ENCODE measurements at regions not wholly inside any gene's neighbourhood (a gene's known extent, or its start where the extent isn't known, plus 50 kb on each side); places are given as distances from the start of the nearest gene placed in this dataset.

DNA sequence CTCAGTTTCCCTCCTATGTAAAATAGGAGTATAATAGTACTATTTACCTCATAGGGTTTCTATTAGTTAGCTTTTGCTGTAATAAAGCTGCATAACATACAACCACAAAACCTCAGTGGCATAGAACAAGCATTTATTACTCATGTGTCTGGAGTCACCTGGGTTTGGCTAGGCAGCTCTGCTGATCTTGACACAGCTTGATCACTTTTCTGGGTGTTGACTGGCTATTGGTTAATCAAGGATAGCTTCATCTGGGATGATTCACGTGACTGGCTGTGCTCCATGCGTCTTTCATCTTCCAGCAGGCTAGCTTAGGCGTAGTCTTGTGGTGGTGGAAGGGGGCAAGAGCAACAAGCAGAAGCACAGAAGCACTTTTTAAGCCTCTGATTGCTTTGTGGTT lies 112.6 kb downstream of the SQOR start:
- DNase-seq (ENCODE audit: low spot score), result no peak
- no peak overlapping the region; the same call in 1 of the 2 replicates for H3K27ac Mint-ChIP-seq
- peaks cover 26% of the 10 kb centered on the region for H3K4me1 Mint-ChIP-seq
- TF ChIP-seq, protein P1, sequence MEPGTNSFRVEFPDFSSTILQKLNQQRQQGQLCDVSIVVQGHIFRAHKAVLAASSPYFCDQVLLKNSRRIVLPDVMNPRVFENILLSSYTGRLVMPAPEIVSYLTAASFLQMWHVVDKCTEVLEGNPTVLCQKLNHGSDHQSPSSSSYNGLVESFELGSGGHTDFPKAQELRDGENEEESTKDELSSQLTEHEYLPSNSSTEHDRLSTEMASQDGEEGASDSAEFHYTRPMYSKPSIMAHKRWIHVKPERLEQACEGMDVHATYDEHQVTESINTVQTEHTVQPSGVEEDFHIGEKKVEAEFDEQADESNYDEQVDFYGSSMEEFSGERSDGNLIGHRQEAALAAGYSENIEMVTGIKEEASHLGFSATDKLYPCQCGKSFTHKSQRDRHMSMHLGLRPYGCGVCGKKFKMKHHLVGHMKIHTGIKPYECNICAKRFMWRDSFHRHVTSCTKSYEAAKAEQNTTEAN (CRISPR knock-in tag; IDR thresholded peaks at IDR 0.05), result no peak
- TF ChIP-seq RELA (CRISPR knock-in tag; IDR thresholded peaks at IDR 0.05; ENCODE audit: borderline replicate concordance), result no peak
- TF ChIP-seq GRHL2 (CRISPR knock-in tag; IDR thresholded peaks at IDR 0.05; ENCODE audit: insufficient replicate concordance, severe bottlenecking), result no peak
- TF ChIP-seq TEAD4 (CRISPR knock-in tag; IDR thresholded peaks at IDR 0.05), result no peak
- TF ChIP-seq, protein P2, sequence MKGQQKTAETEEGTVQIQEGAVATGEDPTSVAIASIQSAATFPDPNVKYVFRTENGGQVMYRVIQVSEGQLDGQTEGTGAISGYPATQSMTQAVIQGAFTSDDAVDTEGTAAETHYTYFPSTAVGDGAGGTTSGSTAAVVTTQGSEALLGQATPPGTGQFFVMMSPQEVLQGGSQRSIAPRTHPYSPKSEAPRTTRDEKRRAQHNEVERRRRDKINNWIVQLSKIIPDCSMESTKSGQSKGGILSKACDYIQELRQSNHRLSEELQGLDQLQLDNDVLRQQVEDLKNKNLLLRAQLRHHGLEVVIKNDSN (CRISPR knock-in tag; IDR thresholded peaks at IDR 0.05), result no peak
- TF ChIP-seq, protein P3, sequence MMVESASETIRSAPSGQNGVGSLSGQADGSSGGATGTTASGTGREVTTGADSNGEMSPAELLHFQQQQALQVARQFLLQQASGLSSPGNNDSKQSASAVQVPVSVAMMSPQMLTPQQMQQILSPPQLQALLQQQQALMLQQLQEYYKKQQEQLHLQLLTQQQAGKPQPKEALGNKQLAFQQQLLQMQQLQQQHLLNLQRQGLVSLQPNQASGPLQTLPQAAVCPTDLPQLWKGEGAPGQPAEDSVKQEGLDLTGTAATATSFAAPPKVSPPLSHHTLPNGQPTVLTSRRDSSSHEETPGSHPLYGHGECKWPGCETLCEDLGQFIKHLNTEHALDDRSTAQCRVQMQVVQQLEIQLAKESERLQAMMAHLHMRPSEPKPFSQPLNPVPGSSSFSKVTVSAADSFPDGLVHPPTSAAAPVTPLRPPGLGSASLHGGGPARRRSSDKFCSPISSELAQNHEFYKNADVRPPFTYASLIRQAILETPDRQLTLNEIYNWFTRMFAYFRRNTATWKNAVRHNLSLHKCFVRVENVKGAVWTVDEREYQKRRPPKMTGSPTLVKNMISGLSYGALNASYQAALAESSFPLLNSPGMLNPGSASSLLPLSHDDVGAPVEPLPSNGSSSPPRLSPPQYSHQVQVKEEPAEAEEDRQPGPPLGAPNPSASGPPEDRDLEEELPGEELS (CRISPR knock-in tag; IDR thresholded peaks at IDR 0.05), result no peak
- TF ChIP-seq, protein P4, sequence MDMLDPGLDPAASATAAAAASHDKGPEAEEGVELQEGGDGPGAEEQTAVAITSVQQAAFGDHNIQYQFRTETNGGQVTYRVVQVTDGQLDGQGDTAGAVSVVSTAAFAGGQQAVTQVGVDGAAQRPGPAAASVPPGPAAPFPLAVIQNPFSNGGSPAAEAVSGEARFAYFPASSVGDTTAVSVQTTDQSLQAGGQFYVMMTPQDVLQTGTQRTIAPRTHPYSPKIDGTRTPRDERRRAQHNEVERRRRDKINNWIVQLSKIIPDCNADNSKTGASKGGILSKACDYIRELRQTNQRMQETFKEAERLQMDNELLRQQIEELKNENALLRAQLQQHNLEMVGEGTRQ (CRISPR knock-in tag; IDR thresholded peaks at IDR 0.05), result no peak
- TF ChIP-seq, protein P5, sequence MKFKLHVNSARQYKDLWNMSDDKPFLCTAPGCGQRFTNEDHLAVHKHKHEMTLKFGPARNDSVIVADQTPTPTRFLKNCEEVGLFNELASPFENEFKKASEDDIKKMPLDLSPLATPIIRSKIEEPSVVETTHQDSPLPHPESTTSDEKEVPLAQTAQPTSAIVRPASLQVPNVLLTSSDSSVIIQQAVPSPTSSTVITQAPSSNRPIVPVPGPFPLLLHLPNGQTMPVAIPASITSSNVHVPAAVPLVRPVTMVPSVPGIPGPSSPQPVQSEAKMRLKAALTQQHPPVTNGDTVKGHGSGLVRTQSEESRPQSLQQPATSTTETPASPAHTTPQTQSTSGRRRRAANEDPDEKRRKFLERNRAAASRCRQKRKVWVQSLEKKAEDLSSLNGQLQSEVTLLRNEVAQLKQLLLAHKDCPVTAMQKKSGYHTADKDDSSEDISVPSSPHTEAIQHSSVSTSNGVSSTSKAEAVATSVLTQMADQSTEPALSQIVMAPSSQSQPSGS (CRISPR knock-in tag; IDR thresholded peaks at IDR 0.05; ENCODE audit: borderline replicate concordance, low read depth), result no peak
- no peak for TF ChIP-seq ZNF138 (CRISPR knock-in tag; conservative IDR thresholded peaks at IDR 0.05)
- no peak for TF ChIP-seq NFE2L1 (CRISPR knock-in tag; IDR thresholded peaks at IDR 0.05)
- TF ChIP-seq, protein P6, sequence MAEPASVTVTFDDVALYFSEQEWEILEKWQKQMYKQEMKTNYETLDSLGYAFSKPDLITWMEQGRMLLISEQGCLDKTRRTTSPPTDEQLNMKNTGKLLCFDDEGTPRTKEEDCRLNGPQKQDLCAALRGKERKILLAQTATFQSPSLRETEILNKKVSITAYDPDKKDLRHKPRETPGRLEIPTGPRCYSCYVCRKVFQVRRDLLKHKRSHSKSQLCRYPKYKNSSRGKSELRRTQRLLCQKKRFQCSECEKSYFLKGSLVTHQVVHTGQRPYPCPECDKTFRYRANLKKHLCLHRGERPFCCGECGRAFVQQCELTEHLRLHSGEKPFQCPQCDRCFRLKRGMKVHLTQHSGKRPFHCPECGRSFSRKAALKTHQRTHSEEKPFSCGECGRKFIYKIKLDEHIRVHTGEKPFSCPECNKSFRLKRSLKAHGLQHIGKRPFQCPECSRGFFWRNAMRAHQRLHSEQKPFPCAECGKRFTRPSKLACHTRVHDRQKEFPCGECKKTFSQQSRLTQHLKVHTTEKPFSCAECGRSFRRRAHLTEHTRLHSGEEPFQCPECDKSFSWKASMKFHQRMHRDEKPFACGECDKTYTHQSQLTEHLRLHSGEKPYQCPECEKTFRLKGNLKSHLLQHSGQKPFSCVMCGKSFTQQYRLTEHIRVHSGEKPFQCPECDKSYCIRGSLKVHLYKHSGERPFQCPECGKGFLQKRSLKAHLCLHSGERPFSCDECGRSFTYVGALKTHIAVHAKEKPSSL (CRISPR knock-in tag; conservative IDR thresholded peaks at IDR 0.05), result no peak
- H3K27me3 Mint-ChIP-seq (ENCODE audit: low read depth), result no peaks in the 10 kb centered on the region
- ATAC-seq, result no peak
- H3K4me3 Mint-ChIP-seq, result no peak overlapping the region
- ChIA-PET POLR2A (no interaction called here), CTCF (interaction anchor here (1.2 to 1.3 kb wide), 2 partner anchors 32 to 42 kb away, joined by 3 to 4 read pairs; no protein-coding TSS in a partner anchor)
- H3K9me3 Mint-ChIP-seq, result no peaks in the 10 kb centered on the region
- no peaks in the 10 kb centered on the region for H3K36me3 Mint-ChIP-seq

DNA sequence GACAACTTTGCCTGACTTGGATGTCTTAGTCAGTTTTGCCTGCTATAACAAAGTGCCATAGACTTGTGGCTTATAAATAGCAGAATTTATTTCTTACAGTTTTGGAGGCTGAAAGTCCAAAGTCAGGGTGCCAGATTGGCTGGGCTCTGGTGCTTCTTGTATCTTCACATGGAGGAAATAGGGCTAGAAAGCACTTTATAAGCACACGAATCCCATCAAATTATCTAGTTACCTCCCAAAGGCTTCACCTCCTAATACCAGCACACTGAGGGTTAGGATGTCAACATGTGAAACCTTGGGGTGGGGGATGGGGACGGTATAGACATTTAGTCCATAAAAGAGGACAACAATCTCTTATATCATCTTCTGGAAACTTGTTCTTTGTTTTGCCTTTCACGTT lies 116.8 kb downstream of the SQOR start:
- Mint-ChIP-seq H3K27ac (no peak overlapping the region; the same call in 1 of the 2 replicates), H3K4me1 (peaks cover 6% of the 10 kb centered on the region; the same call in 1 of the 2 replicates)
- POLR2A ChIA-PET, result no interaction called here

More for the DNA sequence above, 116.8 kb downstream of the SQOR start:
- no peaks in the 10 kb centered on the region for H3K36me3 Mint-ChIP-seq
- H3K9me3 Mint-ChIP-seq, result peaks cover 13% of the 10 kb centered on the region
- ATAC-seq (no peak), DNase-seq (ENCODE audit: low spot score) (no peak)
- CTCF ChIA-PET, result no interaction called here
- TF ChIP-seq, protein P7, sequence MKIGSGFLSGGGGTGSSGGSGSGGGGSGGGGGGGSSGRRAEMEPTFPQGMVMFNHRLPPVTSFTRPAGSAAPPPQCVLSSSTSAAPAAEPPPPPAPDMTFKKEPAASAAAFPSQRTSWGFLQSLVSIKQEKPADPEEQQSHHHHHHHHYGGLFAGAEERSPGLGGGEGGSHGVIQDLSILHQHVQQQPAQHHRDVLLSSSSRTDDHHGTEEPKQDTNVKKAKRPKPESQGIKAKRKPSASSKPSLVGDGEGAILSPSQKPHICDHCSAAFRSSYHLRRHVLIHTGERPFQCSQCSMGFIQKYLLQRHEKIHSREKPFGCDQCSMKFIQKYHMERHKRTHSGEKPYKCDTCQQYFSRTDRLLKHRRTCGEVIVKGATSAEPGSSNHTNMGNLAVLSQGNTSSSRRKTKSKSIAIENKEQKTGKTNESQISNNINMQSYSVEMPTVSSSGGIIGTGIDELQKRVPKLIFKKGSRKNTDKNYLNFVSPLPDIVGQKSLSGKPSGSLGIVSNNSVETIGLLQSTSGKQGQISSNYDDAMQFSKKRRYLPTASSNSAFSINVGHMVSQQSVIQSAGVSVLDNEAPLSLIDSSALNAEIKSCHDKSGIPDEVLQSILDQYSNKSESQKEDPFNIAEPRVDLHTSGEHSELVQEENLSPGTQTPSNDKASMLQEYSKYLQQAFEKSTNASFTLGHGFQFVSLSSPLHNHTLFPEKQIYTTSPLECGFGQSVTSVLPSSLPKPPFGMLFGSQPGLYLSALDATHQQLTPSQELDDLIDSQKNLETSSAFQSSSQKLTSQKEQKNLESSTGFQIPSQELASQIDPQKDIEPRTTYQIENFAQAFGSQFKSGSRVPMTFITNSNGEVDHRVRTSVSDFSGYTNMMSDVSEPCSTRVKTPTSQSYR (CRISPR knock-in tag; IDR thresholded peaks at IDR 0.05), result no peak
- TF ChIP-seq ZNF416 (CRISPR knock-in tag; IDR thresholded peaks at IDR 0.05), result no peak
- TF ChIP-seq, protein P8, sequence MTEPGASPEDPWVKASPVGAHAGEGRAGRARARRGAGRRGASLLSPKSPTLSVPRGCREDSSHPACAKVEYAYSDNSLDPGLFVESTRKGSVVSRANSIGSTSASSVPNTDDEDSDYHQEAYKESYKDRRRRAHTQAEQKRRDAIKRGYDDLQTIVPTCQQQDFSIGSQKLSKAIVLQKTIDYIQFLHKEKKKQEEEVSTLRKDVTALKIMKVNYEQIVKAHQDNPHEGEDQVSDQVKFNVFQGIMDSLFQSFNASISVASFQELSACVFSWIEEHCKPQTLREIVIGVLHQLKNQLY (CRISPR knock-in tag; IDR thresholded peaks at IDR 0.05), result no peak
- no peak overlapping the region for H3K4me3 Mint-ChIP-seq
- H3K27me3 Mint-ChIP-seq (ENCODE audit: low read depth), result 0 out of 2 replicates have a peak, but pooled peaks cover 2% of the 10 kb centered on the region

Data from WTC11 (cell line).